ENCODE measurements at regions not wholly inside any gene's neighbourhood (a gene's known extent, or its start where the extent isn't known, plus 50 kb on each side); places are given as distances from the start of the nearest gene placed in this dataset.

DNA sequence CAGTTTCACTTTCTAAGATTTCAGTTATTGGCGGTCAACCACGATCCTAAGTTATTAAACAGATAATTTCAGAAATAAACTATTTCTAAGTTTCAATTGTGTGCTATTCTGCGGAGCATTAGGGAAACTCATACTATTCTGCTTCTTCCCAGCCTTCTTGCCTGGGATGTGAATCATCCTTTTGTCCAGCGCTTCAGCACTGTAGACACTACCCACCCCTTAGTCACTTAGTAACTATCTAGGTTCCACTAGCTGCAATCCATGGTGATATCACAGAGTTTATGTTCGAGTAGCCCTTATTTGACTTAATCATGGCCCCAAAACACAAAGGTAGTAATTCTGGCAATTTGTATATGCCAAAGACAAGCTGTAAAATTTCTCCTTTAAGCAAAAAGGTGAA lies 279.9 kb upstream of the ADAMTS5 start:
- TF ChIP-seq CTCF (conservative IDR thresholded peaks at IDR 0.05; ENCODE audit: low read depth in 2 of 2) (no peak), POLR2AphosphoS5 (IDR thresholded peaks at IDR 0.05; ENCODE audit: low read depth) (no peak), EZH2 (IDR thresholded peaks at IDR 0.05; ENCODE audit: low read depth, unreplicated experiment) (no peak), EZH2phosphoT487 (IDR thresholded peaks at IDR 0.05; ENCODE audit: unreplicated experiment) (no peak), ZNF114 (CRISPR knock-in tag; IDR thresholded peaks at IDR 0.05) (no peak), ETS1 (IDR thresholded peaks at IDR 0.05) (no peak), NANOG (IDR thresholded peaks at IDR 0.05; ENCODE audit: borderline replicate concordance) (no peak)
- TF ChIP-seq, protein P1, sequence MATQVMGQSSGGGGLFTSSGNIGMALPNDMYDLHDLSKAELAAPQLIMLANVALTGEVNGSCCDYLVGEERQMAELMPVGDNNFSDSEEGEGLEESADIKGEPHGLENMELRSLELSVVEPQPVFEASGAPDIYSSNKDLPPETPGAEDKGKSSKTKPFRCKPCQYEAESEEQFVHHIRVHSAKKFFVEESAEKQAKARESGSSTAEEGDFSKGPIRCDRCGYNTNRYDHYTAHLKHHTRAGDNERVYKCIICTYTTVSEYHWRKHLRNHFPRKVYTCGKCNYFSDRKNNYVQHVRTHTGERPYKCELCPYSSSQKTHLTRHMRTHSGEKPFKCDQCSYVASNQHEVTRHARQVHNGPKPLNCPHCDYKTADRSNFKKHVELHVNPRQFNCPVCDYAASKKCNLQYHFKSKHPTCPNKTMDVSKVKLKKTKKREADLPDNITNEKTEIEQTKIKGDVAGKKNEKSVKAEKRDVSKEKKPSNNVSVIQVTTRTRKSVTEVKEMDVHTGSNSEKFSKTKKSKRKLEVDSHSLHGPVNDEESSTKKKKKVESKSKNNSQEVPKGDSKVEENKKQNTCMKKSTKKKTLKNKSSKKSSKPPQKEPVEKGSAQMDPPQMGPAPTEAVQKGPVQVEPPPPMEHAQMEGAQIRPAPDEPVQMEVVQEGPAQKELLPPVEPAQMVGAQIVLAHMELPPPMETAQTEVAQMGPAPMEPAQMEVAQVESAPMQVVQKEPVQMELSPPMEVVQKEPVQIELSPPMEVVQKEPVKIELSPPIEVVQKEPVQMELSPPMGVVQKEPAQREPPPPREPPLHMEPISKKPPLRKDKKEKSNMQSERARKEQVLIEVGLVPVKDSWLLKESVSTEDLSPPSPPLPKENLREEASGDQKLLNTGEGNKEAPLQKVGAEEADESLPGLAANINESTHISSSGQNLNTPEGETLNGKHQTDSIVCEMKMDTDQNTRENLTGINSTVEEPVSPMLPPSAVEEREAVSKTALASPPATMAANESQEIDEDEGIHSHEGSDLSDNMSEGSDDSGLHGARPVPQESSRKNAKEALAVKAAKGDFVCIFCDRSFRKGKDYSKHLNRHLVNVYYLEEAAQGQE (IDR thresholded peaks at IDR 0.05; ENCODE audit: unreplicated experiment): no peak

Measured in GM23338 (cell line).